ENCODE measurements at regions not wholly inside any gene's neighbourhood (a gene's known extent, or its start where the extent isn't known, plus 50 kb on each side); places are given as distances from the start of the nearest gene placed in this dataset.

DNA sequence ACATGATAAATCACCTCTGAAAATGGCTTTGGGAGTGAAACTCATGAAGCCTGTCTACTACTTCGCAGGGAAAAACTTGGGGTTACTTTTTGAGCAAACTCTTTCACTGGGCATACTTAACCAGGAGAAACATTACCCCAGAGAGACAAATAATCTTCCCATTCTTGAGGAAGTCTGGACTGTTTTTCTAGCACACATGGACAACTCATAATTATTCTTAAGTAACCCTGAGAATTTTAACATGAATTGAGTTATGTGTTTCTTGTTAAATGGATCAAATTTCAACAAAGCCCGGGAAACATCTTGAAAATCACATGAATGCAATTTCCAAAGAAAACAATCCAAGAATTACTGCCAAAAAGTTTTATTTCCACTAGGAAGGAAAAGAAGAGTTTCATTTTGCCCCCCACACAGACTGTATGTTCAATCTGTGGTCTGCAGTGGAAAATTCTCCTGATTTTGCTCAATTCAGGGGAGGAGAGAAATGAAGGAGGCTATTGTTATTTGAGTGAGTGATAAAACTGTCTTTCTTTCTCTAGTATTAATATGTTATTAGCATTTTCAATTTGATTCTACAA lies 564.8 kb upstream of the CLINT1 start:
- Mint-ChIP-seq H3K4me3 (no peak overlapping the region), H3K27me3 (ENCODE audit: low read depth in 3 of 3) (peaks cover 0 to 2% (median 2%) of the 10 kb centered on the region in 3 donors), H3K4me1 (peaks cover 5% of the 10 kb centered on the region), H3K36me3 (peaks cover 0 to 2% of the 10 kb centered on the region in 2 donors), H3K9me3 (peaks cover 0 to 3% (median 0%) of the 10 kb centered on the region in 7 donors), H3K27ac (no peak overlapping the region)
- Histone ChIP-seq H3K4me2 (replicated peaks; ENCODE audit: extremely low read depth, low read length, poor library complexity, severe bottlenecking) (no peak overlapping the region), H2AFZ (ENCODE audit: insufficient read depth, low read depth, low read length, poor library complexity, severe bottlenecking) (no peak overlapping the region), H3K4me1 (ENCODE audit: control insufficient read depth in 1 of 2, insufficient read depth in 2 of 2, low read length in 2 of 2) (no peaks in the 10 kb centered on the region), H4K20me1 (ENCODE audit: insufficient read depth, low read length) (no peaks in the 10 kb centered on the region), H3K9ac (ENCODE audit: insufficient read depth, low read length, poor library complexity, severe bottlenecking) (no peak overlapping the region), H3K79me2 (ENCODE audit: insufficient read depth, low read length) (no peaks in the 10 kb centered on the region), H3K36me3 (replicated peaks in 1 of 2; ENCODE audit: control insufficient read depth in 1 of 2, insufficient read depth in 2 of 2, low read length in 2 of 2) (no peaks in the 10 kb centered on the region), H3K27me3 (ENCODE audit: control insufficient read depth in 2 of 2, insufficient read depth in 2 of 2, low read length in 2 of 2) (no peaks in the 10 kb centered on the region), H3K4me3 (replicated peaks in 1 of 3; ENCODE audit: low read depth in 2 of 3, low read length in 3 of 3) (no peak overlapping the region), H3K9me3 (replicated peaks in 1 of 2; ENCODE audit: control insufficient read depth in 1 of 2, insufficient read depth in 1 of 2, low read length in 2 of 2) (no peaks in the 10 kb centered on the region), H3K27ac (ENCODE audit: low read depth in 1 of 2, low read length in 2 of 2) (no peak overlapping the region)
- DNase-seq = no peak
- intact Hi-C loops (cut with micrococcal nuclease) = no loop called here
- TF ChIP-seq CTCF (IDR thresholded peaks at IDR 0.05) = no peak
- WGBS (ENCODE audit: insufficient coverage) = no CpG with 5 or more reads among the region's 2 CpGs

DNA sequence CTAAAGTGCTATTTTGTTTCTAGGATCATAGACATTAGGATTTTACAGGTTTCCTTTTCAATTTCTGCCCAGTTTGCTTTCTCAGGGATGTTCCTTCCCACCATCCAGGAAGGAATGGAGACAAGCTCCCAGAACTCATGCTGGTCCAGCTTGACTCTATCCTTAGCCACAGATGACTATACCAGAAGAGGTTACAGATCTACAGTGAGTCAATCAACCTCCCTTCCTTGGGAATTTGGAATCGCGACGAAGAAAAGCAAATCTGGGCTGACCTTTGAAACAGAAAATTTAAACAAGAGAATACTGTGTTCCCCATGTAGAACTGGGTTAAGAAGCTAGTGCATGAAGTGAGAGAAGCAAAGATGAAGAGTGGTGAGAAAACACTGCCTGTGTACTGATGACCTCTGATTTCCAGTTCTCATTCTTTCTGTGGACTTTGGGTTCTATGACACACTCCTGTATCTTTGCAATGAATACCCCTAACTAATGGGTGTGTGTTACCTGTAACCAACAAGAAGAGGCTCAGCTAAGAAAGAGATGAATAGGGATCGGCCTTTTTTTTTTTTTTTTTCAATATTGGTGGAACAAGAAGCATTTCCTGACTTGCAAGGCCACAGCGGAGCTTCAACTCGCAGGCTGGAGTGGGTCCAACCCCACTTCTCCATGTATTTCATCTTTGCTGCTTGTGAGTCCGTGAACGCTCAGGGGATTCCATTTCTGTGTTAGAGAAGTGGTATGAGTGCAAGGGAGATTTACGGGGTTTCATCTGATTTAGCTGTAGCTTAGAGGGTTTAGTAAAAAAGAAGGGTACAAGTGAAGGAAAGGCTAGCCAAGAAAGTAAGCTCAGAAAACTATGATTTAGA lies 563.9 kb upstream of the CLINT1 start:
- peaks cover 6% of the 10 kb centered on the region for H3K4me1 Mint-ChIP-seq
- Histone ChIP-seq H3K79me2 (ENCODE audit: insufficient read depth, low read length) (no peaks in the 10 kb centered on the region), H3K9ac (ENCODE audit: insufficient read depth, low read length, poor library complexity, severe bottlenecking) (no peak overlapping the region), H2AFZ (ENCODE audit: insufficient read depth, low read depth, low read length, poor library complexity, severe bottlenecking) (no peak overlapping the region), H3K27me3 (ENCODE audit: control insufficient read depth in 2 of 2, insufficient read depth in 2 of 2, low read length in 2 of 2) (no peaks in the 10 kb centered on the region), H3K36me3 (replicated peaks in 1 of 2; ENCODE audit: control insufficient read depth in 1 of 2, insufficient read depth in 2 of 2, low read length in 2 of 2) (no peaks in the 10 kb centered on the region), H3K4me3 (replicated peaks in 1 of 3; ENCODE audit: low read depth in 2 of 3, low read length in 3 of 3) (no peak overlapping the region), H3K27ac (ENCODE audit: low read depth in 1 of 2, low read length in 2 of 2) (no peak overlapping the region), H3K9me3 (replicated peaks in 1 of 2; ENCODE audit: control insufficient read depth in 1 of 2, insufficient read depth in 1 of 2, low read length in 2 of 2) (no peaks in the 10 kb centered on the region), H3K4me2 (replicated peaks; ENCODE audit: extremely low read depth, low read length, poor library complexity, severe bottlenecking) (no peak overlapping the region), H3K4me1 (ENCODE audit: control insufficient read depth in 1 of 2, insufficient read depth in 2 of 2, low read length in 2 of 2) (no peaks in the 10 kb centered on the region), H4K20me1 (ENCODE audit: insufficient read depth, low read length) (no peaks in the 10 kb centered on the region)
- no peak for DNase-seq
- H3K36me3 Mint-ChIP-seq = peaks cover 0 to 2% of the 10 kb centered on the region in 2 donors
- no peak overlapping the region for H3K4me3 Mint-ChIP-seq
- no CpG with 5 or more reads among the region's 9 CpGs for WGBS (ENCODE audit: insufficient coverage)
- H3K27me3 Mint-ChIP-seq (ENCODE audit: low read depth in 3 of 3) = peaks cover 0 to 2% (median 0%) of the 10 kb centered on the region in 3 donors
- TF ChIP-seq CTCF (IDR thresholded peaks at IDR 0.05) = no peak
- peaks cover 0 to 3% (median 0%) of the 10 kb centered on the region in 7 donors for H3K9me3 Mint-ChIP-seq
- H3K27ac Mint-ChIP-seq = no peak overlapping the region
- intact Hi-C loops (cut with micrococcal nuclease) = no loop called here
